Panc1 (cell line): ENCODE measurements at regions not wholly inside any gene's neighbourhood (a gene's known extent, or its start where the extent isn't known, plus 50 kb on each side); places are given as distances from the start of the nearest gene placed in this dataset.

ENCODE experiments used
- ATAC-seq: fragments of 200-7000 bp; cut with Tn5 transposase; 2 replicates; pipeline ENCODE4 v1.9.1; 2020; ENCODE audit warnings: mild to moderate bottlenecking, moderate library complexity
- BruUV-seq: library from RNA; stranded (reverse); fragments of 400-500 nt; replicated peaks from 2 replicates; lab custom pipeline; 2021; lab: Mats Ljungman, UMichigan
- CTCF ChIA-PET: fragments of 300-600 bp; sonication (Branson Sonifier 250); formaldehyde crosslinking; loops from one replicate; lab custom pipeline; 2022; ENCODE audit warnings: antibody characterized with exemption; lab: Charles Lee
- POLR2A ChIA-PET: fragments of 300-600 bp; sonication (Branson Sonifier 250); formaldehyde crosslinking; loops from one replicate; lab custom pipeline; 2022; ENCODE audit warnings: antibody characterized with exemption; lab: Charles Lee
- DNase-seq: peaks from one replicate; pipeline ENCODE4 v3.0.0-alpha.2; 2010; ENCODE audit warnings: low read depth, low spot score
- H3K27ac ChIP-seq: 2 replicates; pipeline ENCODE4 v1.5.1; 2011; ENCODE audit warnings: mild to moderate bottlenecking, low read length, inconsistent platforms
- H3K27me3 ChIP-seq: fragments of 200-500 bp; sonication (Bioruptor generic); 2 replicates; pipeline ENCODE4 v1.6.0; 2014; ENCODE audit warnings: low read length, inconsistent platforms; ENCODE audit not compliant: control insufficient read depth, insufficient read depth
- H3K36me3 ChIP-seq: fragments of 200-500 bp; sonication (Bioruptor generic); 2 replicates; pipeline ENCODE4 v1.5.1; 2014; ENCODE audit warnings: inconsistent platforms, mild to moderate bottlenecking, low read length, moderate library complexity; ENCODE audit not compliant: control insufficient read depth, insufficient read depth
- H3K4me1 ChIP-seq: 2 replicates; pipeline ENCODE4 v1.5.1; 2011; ENCODE audit warnings: inconsistent platforms, mild to moderate bottlenecking, low read length, moderate library complexity; ENCODE audit not compliant: control insufficient read depth, insufficient read depth
- H3K4me3 ChIP-seq, 2 experiments: 2 replicates each; pipeline ENCODE4 v1.5.1; 2011 to 2012; ENCODE audit warnings: low read depth in 2 of 2, low read length in 2 of 2, mild to moderate bottlenecking in 2 of 2, inconsistent platforms in 1 of 2, moderate library complexity in 1 of 2
- H3K9me3 ChIP-seq: fragments of 200-500 bp; sonication (Bioruptor generic); 2 replicates; pipeline ENCODE4 v1.5.1; 2014; ENCODE audit warnings: low read depth, mild to moderate bottlenecking, inconsistent platforms, low read length, moderate library complexity; ENCODE audit not compliant: control insufficient read depth, insufficient read depth
- POLR2AphosphoS5 ChIP-seq: IDR thresholded peaks from 2 replicates; pipeline ENCODE4 v1.6.1; 2012; ENCODE audit warnings: mild to moderate bottlenecking, low read depth, low read length, moderate library complexity
- REST ChIP-seq, 2 experiments: IDR thresholded peaks; 2 replicates each; pipeline ENCODE4 v1.6.1; 2011 to 2012; ENCODE audit warnings: low read depth in 2 of 2, control low read depth in 1 of 2, low read length in 1 of 2, mild to moderate bottlenecking in 1 of 2, moderate library complexity in 1 of 2; ENCODE audit not compliant: insufficient read depth in 1 of 2
- SIN3A ChIP-seq: IDR thresholded peaks from 2 replicates; pipeline ENCODE4 v1.6.1; 2012; ENCODE audit warnings: low read depth, mild to moderate bottlenecking, low read length, moderate library complexity, borderline replicate concordance; ENCODE audit not compliant: insufficient read depth
- TCF7L2 ChIP-seq: IDR thresholded peaks from 2 replicates; pipeline ENCODE4 v1.6.1; 2011; ENCODE audit warnings: mild to moderate bottlenecking, low read depth, low read length, inconsistent platforms
- in situ Hi-C: cut with HindIII; loops from 2 replicates; pipeline ENCODE4 v1.10.0; 2016; ENCODE audit warnings: low sequenced_read_pairs, low pct_unique_long_range_greater_than_20kb
- intact Hi-C: fragments of 100-400 bp; cut with micrococcal nuclease; formaldehyde crosslinking; loops from one replicate; pipeline ENCODE4 v1.10.0; 2022; ENCODE audit not compliant: unreplicated experiment
- TF ChIP-seq, protein P1 (sequence below): fragments of 450-650 bp; IDR thresholded peaks from 2 replicates; pipeline ENCODE4 v1.5.1; 2017; ENCODE audit warnings: mild to moderate bottlenecking

GRCh38 chr7:19293431-19293830 lies 148.2 kb upstream of the FERD3L start:
- ATAC-seq = no peak
- no peak overlapping the region for H3K27ac ChIP-seq
- intact Hi-C loops (no loop called here), in situ Hi-C loops (no loop called here)
- DNase-seq = no peak
- no peaks in the 10 kb centered on the region for H3K27me3 ChIP-seq
- H3K9me3 ChIP-seq = no peaks in the 10 kb centered on the region
- POLR2A ChIA-PET = interaction anchor here (0.7 kb wide), 1 partner anchor 45 kb away, joined by 16 read pairs; no protein-coding TSS in a partner anchor
- TF ChIP-seq POLR2AphosphoS5 (no peak), TCF7L2 (no peak), REST (IDR thresholded peaks at IDR 0.05; ENCODE audit: insufficient read depth in 1 of 2, low read depth in 2 of 2, low read length in 1 of 2) (no peak), SIN3A (no peak)
- TF ChIP-seq, protein P1, sequence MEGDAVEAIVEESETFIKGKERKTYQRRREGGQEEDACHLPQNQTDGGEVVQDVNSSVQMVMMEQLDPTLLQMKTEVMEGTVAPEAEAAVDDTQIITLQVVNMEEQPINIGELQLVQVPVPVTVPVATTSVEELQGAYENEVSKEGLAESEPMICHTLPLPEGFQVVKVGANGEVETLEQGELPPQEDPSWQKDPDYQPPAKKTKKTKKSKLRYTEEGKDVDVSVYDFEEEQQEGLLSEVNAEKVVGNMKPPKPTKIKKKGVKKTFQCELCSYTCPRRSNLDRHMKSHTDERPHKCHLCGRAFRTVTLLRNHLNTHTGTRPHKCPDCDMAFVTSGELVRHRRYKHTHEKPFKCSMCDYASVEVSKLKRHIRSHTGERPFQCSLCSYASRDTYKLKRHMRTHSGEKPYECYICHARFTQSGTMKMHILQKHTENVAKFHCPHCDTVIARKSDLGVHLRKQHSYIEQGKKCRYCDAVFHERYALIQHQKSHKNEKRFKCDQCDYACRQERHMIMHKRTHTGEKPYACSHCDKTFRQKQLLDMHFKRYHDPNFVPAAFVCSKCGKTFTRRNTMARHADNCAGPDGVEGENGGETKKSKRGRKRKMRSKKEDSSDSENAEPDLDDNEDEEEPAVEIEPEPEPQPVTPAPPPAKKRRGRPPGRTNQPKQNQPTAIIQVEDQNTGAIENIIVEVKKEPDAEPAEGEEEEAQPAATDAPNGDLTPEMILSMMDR = no peak
- H3K36me3 ChIP-seq = no peaks in the 10 kb centered on the region
- H3K4me1 ChIP-seq = no peaks in the 10 kb centered on the region
- CTCF ChIA-PET = no interaction called here
- no TSS peak for BruUV-seq
- H3K4me3 ChIP-seq = no peak overlapping the region

- H3K4me1 ChIP-seq = no peaks in the 10 kb centered on the region
- H3K4me3 ChIP-seq = no peak overlapping the region
- no peaks in the 10 kb centered on the region; the same call in 1 of the 2 replicates for H3K9me3 ChIP-seq
- H3K27me3 ChIP-seq = no peaks in the 10 kb centered on the region
- ChIA-PET CTCF (no interaction called here), POLR2A (no interaction called here)
- H3K27ac ChIP-seq = no peak overlapping the region
- no peak for ATAC-seq
- TF ChIP-seq SIN3A (no peak), POLR2AphosphoS5 (no peak), REST (IDR thresholded peaks at IDR 0.05; ENCODE audit: insufficient read depth in 1 of 2, low read depth in 2 of 2, low read length in 1 of 2) (no peak), TCF7L2 (no peak)
- TF ChIP-seq, protein P1 = no peak
- intact Hi-C loops (no loop called here), in situ Hi-C loops (no loop called here)
- DNase-seq = no peak
- H3K36me3 ChIP-seq = no peaks in the 10 kb centered on the region
- BruUV-seq = no TSS peak
These were observed 145.7 kb upstream of the FERD3L start for GRCh38 chr7:19290968-19291367.
